ENCODE measurements at regions not wholly inside any gene's neighbourhood (a gene's known extent, or its start where the extent isn't known, plus 50 kb on each side); places are given as distances from the start of the nearest gene placed in this dataset.

DNA sequence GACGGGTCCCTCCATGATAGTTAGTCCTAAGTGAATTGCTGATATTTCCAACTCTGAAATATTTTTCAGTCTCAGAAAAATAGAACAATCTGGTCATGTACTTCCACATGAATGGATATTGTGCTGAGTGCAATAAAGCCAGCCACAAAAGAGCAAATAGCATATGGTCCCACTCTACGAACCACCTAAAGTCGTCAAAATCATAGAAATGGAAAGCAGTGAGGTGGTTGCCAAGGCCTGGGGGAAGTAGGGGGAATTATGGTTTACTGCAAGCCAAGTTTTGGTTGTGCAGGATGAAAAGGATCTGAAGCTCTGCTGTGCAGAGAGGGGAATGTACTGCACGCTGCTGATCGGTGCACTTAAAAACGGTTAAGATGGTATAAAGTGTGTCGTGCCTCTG is 313.8 kb upstream of the ADARB2 start:
- TF ChIP-seq, protein P1, sequence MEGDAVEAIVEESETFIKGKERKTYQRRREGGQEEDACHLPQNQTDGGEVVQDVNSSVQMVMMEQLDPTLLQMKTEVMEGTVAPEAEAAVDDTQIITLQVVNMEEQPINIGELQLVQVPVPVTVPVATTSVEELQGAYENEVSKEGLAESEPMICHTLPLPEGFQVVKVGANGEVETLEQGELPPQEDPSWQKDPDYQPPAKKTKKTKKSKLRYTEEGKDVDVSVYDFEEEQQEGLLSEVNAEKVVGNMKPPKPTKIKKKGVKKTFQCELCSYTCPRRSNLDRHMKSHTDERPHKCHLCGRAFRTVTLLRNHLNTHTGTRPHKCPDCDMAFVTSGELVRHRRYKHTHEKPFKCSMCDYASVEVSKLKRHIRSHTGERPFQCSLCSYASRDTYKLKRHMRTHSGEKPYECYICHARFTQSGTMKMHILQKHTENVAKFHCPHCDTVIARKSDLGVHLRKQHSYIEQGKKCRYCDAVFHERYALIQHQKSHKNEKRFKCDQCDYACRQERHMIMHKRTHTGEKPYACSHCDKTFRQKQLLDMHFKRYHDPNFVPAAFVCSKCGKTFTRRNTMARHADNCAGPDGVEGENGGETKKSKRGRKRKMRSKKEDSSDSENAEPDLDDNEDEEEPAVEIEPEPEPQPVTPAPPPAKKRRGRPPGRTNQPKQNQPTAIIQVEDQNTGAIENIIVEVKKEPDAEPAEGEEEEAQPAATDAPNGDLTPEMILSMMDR (conservative IDR thresholded peaks at IDR 0.05; ENCODE audit: low read depth, low read length), result no peak
- TF ChIP-seq EZH2 (IDR thresholded peaks at IDR 0.05; ENCODE audit: low read length, unreplicated experiment) (no peak), EZH2phosphoT487 (IDR thresholded peaks at IDR 0.05; ENCODE audit: borderline replicate concordance, low read length) (no peak)

Measured in PC-3 (cell line).